ENCODE measurements at regions not wholly inside any gene's neighbourhood (a gene's known extent, or its start where the extent isn't known, plus 50 kb on each side); places are given as distances from the start of the nearest gene placed in this dataset.

- DNase-seq (ENCODE audit: low spot score): no peak
Measured at GRCh38 chr12:88417531-88417930, 162.7 kb downstream of the KITLG start.

- no peak for DNase-seq (ENCODE audit: low spot score)
Measured at GRCh38 chr12:88418856-88419497, 161.3 kb downstream of the KITLG start.

- DNase-seq (ENCODE audit: low spot score): no peak
Measured at GRCh38 chr12:88419794-88420193, 160.5 kb downstream of the KITLG start.

DNA sequence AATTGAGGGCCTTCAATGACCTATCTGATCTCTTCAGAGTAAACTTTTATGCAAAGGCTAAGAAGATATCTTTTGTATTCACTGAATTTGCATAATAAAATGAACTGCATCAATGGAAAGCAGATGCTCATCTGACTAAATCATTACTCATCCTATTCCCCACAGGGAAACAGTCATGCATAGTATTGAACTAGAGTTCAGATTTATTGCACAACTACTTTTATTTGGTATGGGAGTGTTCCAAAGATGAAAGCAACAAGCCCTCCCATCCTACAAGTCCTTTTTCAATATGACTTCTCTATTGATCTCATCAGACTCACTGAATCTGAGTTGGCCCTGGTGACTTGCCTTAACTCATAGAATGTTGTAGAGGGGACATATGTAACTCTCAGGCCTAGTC, 159.8 kb downstream of the KITLG start:
- DNase-seq (ENCODE audit: low spot score): no peak

GRCh38 chr12:88424791-88425730, 155.2 kb downstream of the KITLG start:
- DNase-seq (ENCODE audit: low spot score): no peak

DNA sequence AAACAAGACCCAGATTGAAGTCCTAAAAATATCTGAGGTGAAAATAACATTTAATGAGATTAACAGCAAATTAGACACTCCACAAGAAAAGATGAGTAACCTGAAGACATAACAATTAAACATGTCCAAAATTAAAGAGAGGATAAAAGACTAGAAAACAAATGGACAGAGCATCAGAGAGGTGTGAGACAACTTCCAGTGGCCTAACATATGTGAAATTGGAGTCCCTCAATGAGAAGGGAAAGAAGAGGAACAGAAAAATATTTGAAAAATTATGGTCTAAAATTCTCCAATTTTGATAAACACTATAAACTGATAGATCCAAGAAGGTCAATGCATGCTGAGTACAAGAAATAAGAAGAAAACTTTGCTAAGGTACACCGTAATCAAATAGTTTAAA, 151.9 kb downstream of the KITLG start:
- no peak for DNase-seq (ENCODE audit: low spot score)

DNA sequence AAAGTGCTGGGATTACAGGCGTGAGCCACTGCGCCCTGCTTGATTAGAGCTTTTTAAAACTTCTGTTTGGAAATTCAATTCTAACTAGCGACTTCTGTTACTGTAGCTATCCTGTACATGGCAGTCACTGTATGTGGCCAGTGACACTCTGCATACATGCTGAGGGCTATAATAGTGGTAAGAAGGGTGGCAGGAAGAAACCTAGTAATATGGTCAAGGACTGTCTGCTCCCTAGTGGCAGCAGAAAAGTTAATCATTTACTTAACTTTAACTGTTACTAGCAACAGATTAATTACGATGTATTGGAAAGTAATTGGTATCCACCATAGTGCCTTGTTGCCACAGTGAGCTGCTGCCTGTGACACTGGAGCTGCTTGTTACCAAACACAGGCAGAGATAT, 149.0 kb downstream of the KITLG start:
- DNase-seq (ENCODE audit: low spot score): no peak

DNA sequence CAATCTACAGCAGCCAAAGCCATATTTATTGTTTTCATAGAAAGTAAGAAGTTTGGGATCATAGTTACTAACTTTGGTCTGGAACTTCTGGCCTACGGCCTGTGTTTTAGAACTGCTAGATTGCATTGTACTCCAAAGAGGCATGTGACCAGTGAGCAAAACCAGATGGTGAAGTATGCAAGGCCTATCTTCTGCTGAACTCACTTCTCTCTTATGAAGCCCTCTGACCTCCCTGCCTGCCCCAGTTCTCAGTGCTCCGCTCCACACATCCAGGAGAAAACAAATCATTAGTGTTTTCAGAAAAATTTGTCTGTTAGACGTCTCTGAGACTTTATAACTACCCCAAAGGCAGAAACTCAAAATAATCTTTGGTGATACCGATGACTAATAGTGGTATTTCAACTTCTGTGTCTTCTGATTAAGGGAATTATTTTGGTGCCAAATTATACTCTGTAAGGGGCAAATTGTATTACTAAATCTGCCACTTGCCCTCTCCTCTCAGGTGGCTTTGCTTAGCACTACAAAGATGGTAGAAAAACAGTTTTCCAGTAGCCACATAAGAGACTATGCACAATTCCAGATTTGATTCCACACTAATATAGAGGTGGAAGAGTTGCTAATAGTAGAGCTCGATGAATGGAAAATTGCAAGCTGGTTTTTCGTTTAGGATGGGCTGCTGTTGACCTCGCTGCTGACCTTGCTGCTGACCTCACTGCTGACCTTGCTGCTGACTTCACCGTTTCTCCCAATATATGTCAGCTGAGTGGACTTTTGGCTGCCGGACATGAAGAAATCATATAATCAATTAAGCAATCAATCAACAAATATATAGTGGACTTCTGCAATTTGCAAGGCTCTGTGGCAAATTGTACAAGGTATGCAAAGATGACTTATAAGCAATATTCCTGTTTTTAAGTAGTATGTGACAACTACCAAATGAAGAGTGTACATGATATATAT, 147.5 kb downstream of the KITLG start:
- DNase-seq (ENCODE audit: low spot score): no peak

DNA sequence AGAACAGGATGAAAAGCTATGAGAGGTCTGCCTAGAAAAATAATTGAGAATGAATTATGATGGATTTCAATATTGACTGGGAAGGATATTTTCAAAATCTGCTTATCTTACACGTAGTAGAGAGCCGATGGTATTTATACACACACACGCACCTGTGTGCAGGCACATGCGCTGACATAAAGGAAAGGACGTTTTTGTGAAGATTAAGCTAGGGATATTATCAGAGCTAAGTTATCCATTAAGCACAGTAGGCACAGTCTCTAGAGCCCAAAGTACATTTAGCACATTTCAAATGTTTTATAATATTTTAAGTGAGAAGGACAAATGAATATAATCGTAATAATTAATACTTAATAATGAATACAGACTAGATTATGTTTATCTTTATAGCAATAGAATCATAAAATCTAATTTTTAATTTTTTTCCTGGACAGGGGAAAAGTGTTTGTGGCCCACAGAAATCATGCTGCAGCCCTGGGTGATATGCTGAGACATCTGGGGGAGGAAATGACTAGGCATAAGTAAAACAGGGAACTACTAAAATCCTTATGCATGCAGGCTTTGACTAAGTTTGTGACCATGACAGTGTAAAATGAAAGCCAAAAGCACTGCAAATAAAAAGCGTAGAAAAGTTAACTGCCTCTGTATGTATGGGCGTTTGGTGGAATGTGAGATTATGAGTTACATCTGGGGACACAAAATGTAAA, 146.1 kb downstream of the KITLG start:
- DNase-seq (ENCODE audit: low spot score): peak; percentile 55

GRCh38 chr12:88435334-88436076, 144.8 kb downstream of the KITLG start:
- DNase-seq (ENCODE audit: low spot score): no peak

DNA sequence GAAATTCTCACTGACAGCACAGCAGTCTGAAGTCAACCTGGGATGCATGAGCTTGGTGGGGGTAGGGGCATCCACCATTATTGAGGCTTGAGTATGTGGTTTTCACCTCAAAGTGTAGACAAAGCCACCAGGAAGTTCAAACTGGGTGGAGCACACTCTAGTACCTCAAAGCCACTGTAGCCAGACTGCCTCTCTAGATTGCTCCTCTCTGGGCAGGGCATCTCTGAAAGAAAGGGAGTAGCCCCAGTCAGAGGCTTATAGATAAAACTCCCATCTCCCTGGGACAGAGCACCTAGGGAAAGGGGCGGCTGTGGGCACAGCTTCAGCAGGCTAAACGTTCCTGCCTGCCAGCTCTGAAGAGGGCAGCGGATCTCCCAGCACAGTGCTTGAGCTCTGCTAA, 143.0 kb downstream of the KITLG start:
- no peak for DNase-seq (ENCODE audit: low spot score)
